H9 (cell line): ENCODE measurements at regions not wholly inside any gene's neighbourhood (a gene's known extent, or its start where the extent isn't known, plus 50 kb on each side); places are given as distances from the start of the nearest gene placed in this dataset.

Source experiments
- DNase-seq: peaks from one replicate; pipeline ENCODE4 v3.0.0-alpha.2; 2017
- H2AFZ ChIP-seq: one replicate; pipeline ENCODE4 v1.6.1; 2013; ENCODE audit warnings: mild to moderate bottlenecking, low read length, control low read depth, moderate library complexity
- H2AK5ac ChIP-seq: 2 replicates; pipeline ENCODE4 v1.6.1; 2013; ENCODE audit warnings: low read length, control low read depth, mixed read lengths; ENCODE audit not compliant: insufficient read length
- H2BK120ac ChIP-seq: one replicate; pipeline ENCODE4 v1.6.1; 2013; ENCODE audit warnings: low read depth, mild to moderate bottlenecking, low read length, control low read depth, inconsistent platforms; ENCODE audit not compliant: poor library complexity, severe bottlenecking
- H2BK12ac ChIP-seq: 2 replicates; pipeline ENCODE4 v1.6.1; 2013; ENCODE audit warnings: low read length, control low read depth, mixed read lengths, low read depth; ENCODE audit not compliant: insufficient read length
- H2BK15ac ChIP-seq: 2 replicates; pipeline ENCODE4 v1.6.1; 2013; ENCODE audit warnings: low read depth, low read length, control low read depth
- H2BK20ac ChIP-seq: one replicate; pipeline ENCODE4 v1.6.1; 2013; ENCODE audit warnings: low read depth, mild to moderate bottlenecking, low read length, control low read depth, inconsistent platforms; ENCODE audit not compliant: poor library complexity, severe bottlenecking
- H2BK5ac ChIP-seq: 2 replicates; pipeline ENCODE4 v1.6.1; 2013; ENCODE audit warnings: low read length, control low read depth, mixed read lengths; ENCODE audit not compliant: insufficient read length
- H3K14ac ChIP-seq: 2 replicates; pipeline ENCODE4 v1.6.1; 2013; ENCODE audit warnings: low read length, control low read depth; ENCODE audit not compliant: insufficient read depth
- H3K18ac ChIP-seq: 2 replicates; pipeline ENCODE4 v1.6.1; 2013; ENCODE audit warnings: low read depth, mild to moderate bottlenecking, mixed read lengths, low read length, control low read depth; ENCODE audit not compliant: insufficient read length
- H3K23ac ChIP-seq: 2 replicates; pipeline ENCODE4 v1.6.1; 2013; ENCODE audit warnings: low read length, control low read depth, mixed read lengths, low read depth; ENCODE audit not compliant: insufficient read length
- H3K23me2 ChIP-seq: 2 replicates; pipeline ENCODE4 v1.6.1; 2013; ENCODE audit warnings: low read depth, mild to moderate bottlenecking, mixed read lengths, low read length, control low read depth; ENCODE audit not compliant: insufficient read length, poor library complexity, severe bottlenecking
- H3K27ac ChIP-seq: 2 replicates; pipeline ENCODE4 v1.5.1; 2013; ENCODE audit warnings: low read length, control low read depth, mixed read lengths, low read depth; ENCODE audit not compliant: insufficient read length
- H3K27me3 ChIP-seq: 2 replicates; pipeline ENCODE4 v1.6.1; 2013; ENCODE audit warnings: low read length, control low read depth, inconsistent platforms; ENCODE audit not compliant: insufficient read depth
- H3K4ac ChIP-seq: 2 replicates; pipeline ENCODE4 v1.6.1; 2013; ENCODE audit warnings: low read depth, mild to moderate bottlenecking, control low read depth, inconsistent platforms, low read length, moderate library complexity
- H3K4me1 ChIP-seq: 2 replicates; pipeline ENCODE4 v1.6.1; 2013; ENCODE audit warnings: low read length, control low read depth, inconsistent platforms; ENCODE audit not compliant: insufficient read depth
- H3K4me2 ChIP-seq: 2 replicates; pipeline ENCODE4 v1.6.1; 2013; ENCODE audit warnings: low read length, control low read depth, mixed read lengths; ENCODE audit not compliant: insufficient read length, insufficient read depth
- H3K56ac ChIP-seq: 2 replicates; pipeline ENCODE4 v1.6.1; 2013; ENCODE audit warnings: low read depth, mild to moderate bottlenecking, mixed read lengths, low read length, control low read depth; ENCODE audit not compliant: insufficient read length
- H3K79me1 ChIP-seq: 2 replicates; pipeline ENCODE4 v1.6.1; 2013; ENCODE audit warnings: low read depth, mild to moderate bottlenecking, moderate library complexity, low read length, control low read depth, inconsistent platforms; ENCODE audit not compliant: insufficient read depth, poor library complexity, severe bottlenecking
- H3K79me2 ChIP-seq: 2 replicates; pipeline ENCODE4 v1.6.1; 2013; ENCODE audit warnings: low read length, control low read depth, inconsistent platforms; ENCODE audit not compliant: insufficient read depth
- H3K9ac ChIP-seq: 2 replicates; pipeline ENCODE4 v1.6.1; 2013; ENCODE audit warnings: low read length, control low read depth, mixed read lengths; ENCODE audit not compliant: insufficient read length; ENCODE audit errors: extremely low read depth
- H3K9me3 ChIP-seq: one replicate; pipeline ENCODE4 v1.6.1; 2013; ENCODE audit warnings: low read depth, low read length, inconsistent platforms; ENCODE audit not compliant: control insufficient read depth
- H3T11ph ChIP-seq: one replicate; pipeline ENCODE4 v1.6.1; 2013; ENCODE audit warnings: mild to moderate bottlenecking, low read length, control low read depth, inconsistent platforms
- H4K20me1 ChIP-seq: one replicate; pipeline ENCODE4 v1.6.1; 2013; ENCODE audit not compliant: control insufficient read depth, insufficient read length, insufficient read depth
- H4K5ac ChIP-seq: 2 replicates; pipeline ENCODE4 v1.6.1; 2013; ENCODE audit warnings: low read depth, mild to moderate bottlenecking, mixed read lengths, low read length, control low read depth; ENCODE audit not compliant: insufficient read length
- H4K8ac ChIP-seq: replicated peaks from 2 replicates; pipeline ENCODE4 v1.6.1; 2013; ENCODE audit warnings: low read length, control low read depth, mixed read lengths, low read depth; ENCODE audit not compliant: insufficient read length
- H4K91ac ChIP-seq: 2 replicates; pipeline ENCODE4 v1.6.1; 2013; ENCODE audit warnings: low read depth, mild to moderate bottlenecking, moderate library complexity, mixed read lengths, low read length, control low read depth; ENCODE audit not compliant: insufficient read length
- H3K27ac Mint-ChIP-seq, 3 experiments: 2 replicates in 2 of 3; 3 replicates in 1 of 3; pipeline ENCODE4 v1.8.0; 2020 to 2021; ENCODE audit warnings: mixed read lengths in 3 of 3, mild to moderate bottlenecking in 1 of 3, moderate library complexity in 1 of 3
- H3K27me3 Mint-ChIP-seq: 2 replicates; pipeline ENCODE4 v1.8.0; 2021; ENCODE audit warnings: low read depth, mild to moderate bottlenecking, moderate library complexity, mixed read lengths
- H3K36me3 Mint-ChIP-seq, 3 experiments: 2 replicates in 2 of 3; 3 replicates in 1 of 3; pipeline ENCODE4 v1.8.0; 2020 to 2021; ENCODE audit warnings: low read depth in 3 of 3, mixed read lengths in 3 of 3; ENCODE audit not compliant: insufficient read depth in 1 of 3
- H3K4me1 Mint-ChIP-seq, 2 experiments: 2 replicates each; pipeline ENCODE4 v1.8.0; 2020; ENCODE audit warnings: mixed read lengths in 2 of 2
- H3K4me3 Mint-ChIP-seq, 2 experiments: 2 replicates in 1 of 2; 3 replicates in 1 of 2; pipeline ENCODE4 v1.8.0; 2020 to 2021; ENCODE audit warnings: mild to moderate bottlenecking in 2 of 2, mixed read lengths in 2 of 2, moderate library complexity in 1 of 2
- H3K9me3 Mint-ChIP-seq, 2 experiments: 2 replicates in 1 of 2; 3 replicates in 1 of 2; pipeline ENCODE4 v1.8.0; 2020; ENCODE audit warnings: mild to moderate bottlenecking in 2 of 2, mixed read lengths in 2 of 2, moderate library complexity in 1 of 2
- WGBS: extraction: QIAGEN DNeasy Blood & Tissue Kit; methylation state at CpG from one replicate; pipeline ENCODE4 v1.1.7; 2013; ENCODE audit warnings: missing lambda C conversion rate, low lambda C conversion rate, mixed read lengths; ENCODE audit not compliant: insufficient read length; ENCODE audit errors: extremely low coverage; 5-methylcytosine and 5-hydroxymethylcytosine counted together
- TF ChIP-seq, protein P1 (sequence below): fragments of 200-600 bp; sonication (generic); conservative IDR thresholded peaks from 3 replicates; pipeline ENCODE4 v1.8.0; 2021; ENCODE audit warnings: antibody characterized with exemption, mild to moderate bottlenecking

DNA sequence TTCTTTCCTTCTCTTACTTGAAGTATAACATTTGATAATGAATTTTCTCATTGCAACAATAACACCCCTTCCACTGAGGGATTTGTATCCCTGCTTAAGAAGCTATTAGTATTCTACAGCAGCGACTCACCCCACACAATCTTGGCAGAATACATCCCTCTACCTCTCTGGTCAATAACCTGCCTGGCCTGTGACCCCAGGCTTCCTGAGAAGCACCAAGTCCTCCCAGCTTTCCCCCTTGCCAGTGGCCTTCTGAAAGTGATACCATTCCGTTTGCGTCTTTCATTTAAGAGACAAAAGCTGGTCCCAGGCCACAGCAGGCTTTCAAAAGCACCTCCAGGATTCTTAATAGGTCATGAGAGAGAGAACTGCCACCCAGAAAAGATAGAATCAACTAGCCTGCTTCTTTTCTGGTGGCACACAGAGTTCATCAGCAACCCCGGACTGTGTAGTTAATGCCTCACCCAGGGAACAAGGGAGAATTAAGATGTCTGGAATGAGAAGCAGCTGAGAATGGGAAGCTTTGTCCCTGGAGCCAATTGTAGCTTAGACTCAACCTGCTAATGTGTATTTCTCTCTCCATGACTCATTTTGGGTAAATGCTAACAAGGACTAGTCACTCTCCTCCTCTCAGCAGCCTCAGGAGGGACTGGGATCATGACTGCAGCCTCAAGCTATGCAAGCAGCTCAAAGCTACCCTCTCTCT is 101.0 kb upstream of the CPNE4 start:
- no peak overlapping the region for H3K27ac ChIP-seq
- H4K20me1 ChIP-seq = no peaks in the 10 kb centered on the region
- DNase-seq = peak; percentile 38
- H2BK12ac ChIP-seq = no peak overlapping the region
- no peaks in the 10 kb centered on the region for H3K79me2 ChIP-seq
- H3T11ph ChIP-seq = no peak overlapping the region
- no peak overlapping the region for H4K5ac ChIP-seq
- Mint-ChIP-seq H3K4me3 (no peak overlapping the region; a peak in 2 of 5 replicates), H3K27ac (peak overlapping the region; percentile 5 to 58 (median 25); a peak in 4 of 7 replicates), H3K27me3 (no peaks in the 10 kb centered on the region), H3K4me1 (peaks cover 19 to 21% of the 10 kb centered on the region in 2 experiments), H3K36me3 (no peaks in the 10 kb centered on the region), H3K9me3 (0 out of 5 replicates have a peak, but pooled peaks cover 2 to 3% of the 10 kb centered on the region in 2 experiments)
- H4K91ac ChIP-seq = no peak overlapping the region
- H3K4me1 ChIP-seq = peaks cover 2% of the 10 kb centered on the region
- no peak overlapping the region for H2BK120ac ChIP-seq
- TF ChIP-seq, protein P1, sequence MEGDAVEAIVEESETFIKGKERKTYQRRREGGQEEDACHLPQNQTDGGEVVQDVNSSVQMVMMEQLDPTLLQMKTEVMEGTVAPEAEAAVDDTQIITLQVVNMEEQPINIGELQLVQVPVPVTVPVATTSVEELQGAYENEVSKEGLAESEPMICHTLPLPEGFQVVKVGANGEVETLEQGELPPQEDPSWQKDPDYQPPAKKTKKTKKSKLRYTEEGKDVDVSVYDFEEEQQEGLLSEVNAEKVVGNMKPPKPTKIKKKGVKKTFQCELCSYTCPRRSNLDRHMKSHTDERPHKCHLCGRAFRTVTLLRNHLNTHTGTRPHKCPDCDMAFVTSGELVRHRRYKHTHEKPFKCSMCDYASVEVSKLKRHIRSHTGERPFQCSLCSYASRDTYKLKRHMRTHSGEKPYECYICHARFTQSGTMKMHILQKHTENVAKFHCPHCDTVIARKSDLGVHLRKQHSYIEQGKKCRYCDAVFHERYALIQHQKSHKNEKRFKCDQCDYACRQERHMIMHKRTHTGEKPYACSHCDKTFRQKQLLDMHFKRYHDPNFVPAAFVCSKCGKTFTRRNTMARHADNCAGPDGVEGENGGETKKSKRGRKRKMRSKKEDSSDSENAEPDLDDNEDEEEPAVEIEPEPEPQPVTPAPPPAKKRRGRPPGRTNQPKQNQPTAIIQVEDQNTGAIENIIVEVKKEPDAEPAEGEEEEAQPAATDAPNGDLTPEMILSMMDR = no peak
- H4K8ac ChIP-seq = no peak overlapping the region
- no peak overlapping the region for H3K9ac ChIP-seq
- H2BK15ac ChIP-seq = no peak overlapping the region
- no peak overlapping the region for H3K23ac ChIP-seq
- no peak overlapping the region for H2AK5ac ChIP-seq
- H3K27me3 ChIP-seq = no peaks in the 10 kb centered on the region
- WGBS = no CpG with 5 or more reads among the region's 4 CpGs
- no peak overlapping the region for H2BK5ac ChIP-seq
- no peak overlapping the region for H3K4ac ChIP-seq
- no peak overlapping the region for H3K18ac ChIP-seq
- no peaks in the 10 kb centered on the region for H3K79me1 ChIP-seq
- no peak overlapping the region for H2BK20ac ChIP-seq
- H2AFZ ChIP-seq = no peak overlapping the region
- no peak overlapping the region for H3K56ac ChIP-seq
- H3K4me2 ChIP-seq = no peak overlapping the region
- H3K9me3 ChIP-seq = no peaks in the 10 kb centered on the region
- no peaks in the 10 kb centered on the region for H3K23me2 ChIP-seq
- H3K14ac ChIP-seq = no peak overlapping the region
